A549 (cell line): ENCODE measurements at regions not wholly inside any gene's neighbourhood (a gene's known extent, or its start where the extent isn't known, plus 50 kb on each side); places are given as distances from the start of the nearest gene placed in this dataset.

Experiments used
- ATAC-seq, 2 experiments: fragments of 200-7000 bp in 1 of 2; fragments of >200 bp in 1 of 2; cut with Nextera tagmentation in 1 of 2; cut with Tn5 transposase in 1 of 2; 3 replicates each; pipeline versions ENCODE4 v1.8.0 to v1.9.1; 2018 to 2020; ENCODE audit warnings: mild to moderate bottlenecking in 1 of 2, moderate library complexity in 1 of 2
- CTCF ChIA-PET: fragments of 300-600 bp; sonication (Branson Sonifier 250); formaldehyde crosslinking; extraction: SDS; loops from one replicate; lab custom pipeline; 2021; ENCODE audit warnings: antibody characterized with exemption, inconsistent platforms; lab: Yijun Ruan, JAX
- POLR2A ChIA-PET: fragments of 350-600 bp; formaldehyde crosslinking; extraction: SDS; loops from one replicate; lab custom pipeline; 2021; ENCODE audit warnings: antibody characterized with exemption, inconsistent platforms; lab: Yijun Ruan, JAX
- DNase-seq, 2 experiments: peaks; one replicate each; pipeline versions ENCODE4 v3.0.0 to v3.0.0-alpha.2; 2011 to 2016; ENCODE audit warnings: low read depth in 1 of 2, low spot score in 1 of 2
- FAIRE-seq: peaks from 2 replicates; lab custom pipeline; 2011; peaks lifted over from hg19 to GRCh38; lab: Jason Lieb, UNC
- H3K27ac ChIP-seq, 2 experiments: fragments of >200 bp; sonication (Bioruptor Twin); formaldehyde crosslinking; 3 replicates each; pipeline ENCODE4 v1.5.1; 2016 to 2017
- H3K4me1 ChIP-seq: fragments of >200 bp; sonication (Bioruptor Twin); formaldehyde crosslinking; 3 replicates; pipeline ENCODE4 v1.6.1; 2016
- H3K4me2 ChIP-seq: fragments of >200 bp; sonication (Bioruptor Twin); formaldehyde crosslinking; 3 replicates; pipeline ENCODE4 v1.6.1; 2016
- H3K4me3 ChIP-seq: fragments of >200 bp; sonication (Bioruptor Twin); formaldehyde crosslinking; 3 replicates; pipeline ENCODE4 v1.5.1; 2016
- H3K9me3 ChIP-seq: fragments of >200 bp; sonication (Bioruptor Twin); formaldehyde crosslinking; 3 replicates; pipeline ENCODE4 v1.6.1; 2016
- ATOH8 ChIP-seq: fragments of 250-450 bp; sonication (Bioruptor Pico); IDR thresholded peaks from 2 replicates; pipeline ENCODE4 v1.5.0; 2020; ENCODE audit warnings: low read depth, mild to moderate bottlenecking, moderate library complexity
- BCL3 ChIP-seq: fragments of >200 bp; sonication (Bioruptor Twin); formaldehyde crosslinking; IDR thresholded peaks from 3 replicates; pipeline ENCODE4 v1.6.1; 2016
- CTCF ChIP-seq: fragments of >200 bp; sonication (Bioruptor Twin); formaldehyde crosslinking; IDR thresholded peaks from 3 replicates; pipeline ENCODE4 v1.5.1; 2016
- EHF ChIP-seq: fragments of 250-450 bp; sonication (Bioruptor Pico); IDR thresholded peaks from 2 replicates; pipeline ENCODE4 v1.5.0; 2020; ENCODE audit warnings: mild to moderate bottlenecking
- ELK1 ChIP-seq: fragments of 150-350 bp; IDR thresholded peaks from 2 replicates; pipeline ENCODE4 v1.6.1; 2014; ENCODE audit warnings: low read depth, mild to moderate bottlenecking, low read length
- EP300 ChIP-seq, 2 experiments: fragments of >200 bp; sonication (Bioruptor Twin); formaldehyde crosslinking; IDR thresholded peaks; 2 replicates in 1 of 2; 3 replicates in 1 of 2; pipeline ENCODE4 v1.6.1; 2016 to 2017
- ESRRA ChIP-seq: fragments of 150-350 bp; IDR thresholded peaks from 2 replicates; pipeline ENCODE4 v1.6.1; 2014; ENCODE audit warnings: mild to moderate bottlenecking, low read length, borderline replicate concordance
- FOSL2 ChIP-seq, 2 experiments: fragments of 450-650 bp in 1 of 2; fragments of >200 bp in 1 of 2; sonication (Bioruptor Twin) in 1 of 2; formaldehyde crosslinking; IDR thresholded peaks; 2 replicates each; pipeline versions ENCODE4 v1.5.0 to v1.6.1; 2016 to 2020; ENCODE audit warnings: mild to moderate bottlenecking in 1 of 2, moderate library complexity in 1 of 2
- HEYL ChIP-seq: fragments of 250-450 bp; sonication (Bioruptor Pico); IDR thresholded peaks from 2 replicates; pipeline ENCODE4 v1.8.0; 2021; ENCODE audit warnings: mild to moderate bottlenecking, moderate library complexity
- HOXA7 ChIP-seq: fragments of 250-450 bp; sonication (Bioruptor Pico); IDR thresholded peaks from 2 replicates; pipeline ENCODE4 v1.5.0; 2020; ENCODE audit warnings: mild to moderate bottlenecking, moderate library complexity
- HOXB5 ChIP-seq: fragments of 250-450 bp; sonication (Bioruptor Pico); IDR thresholded peaks from 2 replicates; pipeline ENCODE4 v1.5.0; 2020; ENCODE audit warnings: mild to moderate bottlenecking, moderate library complexity
- JUN ChIP-seq, 2 experiments: fragments of >200 bp; sonication (Bioruptor Twin); formaldehyde crosslinking; IDR thresholded peaks; 2 replicates in 1 of 2; 3 replicates in 1 of 2; pipeline ENCODE4 v1.6.1; 2016 to 2017
- JUNB ChIP-seq: fragments of >200 bp; sonication (Bioruptor Twin); formaldehyde crosslinking; IDR thresholded peaks from 2 replicates; pipeline ENCODE4 v1.6.1; 2016
- MAFK ChIP-seq: fragments of 450-650 bp; IDR thresholded peaks from 2 replicates; pipeline ENCODE4 v1.6.1; 2014; ENCODE audit not compliant: partially characterized antibody
- MAX ChIP-seq: IDR thresholded peaks from 2 replicates; pipeline ENCODE4 v1.6.1; 2012
- MAZ ChIP-seq: fragments of 150-350 bp; IDR thresholded peaks from 2 replicates; pipeline ENCODE4 v1.6.1; 2014; ENCODE audit warnings: antibody characterized with exemption, low read depth, low read length, borderline replicate concordance
- NFE2L2 ChIP-seq: fragments of 150-350 bp; conservative IDR thresholded peaks from 2 replicates; pipeline ENCODE4 v1.6.1; 2014; ENCODE audit warnings: low read length
- NR3C1 ChIP-seq: fragments of >200 bp; sonication (Bioruptor Twin); formaldehyde crosslinking; IDR thresholded peaks from 3 replicates; pipeline ENCODE4 v1.6.1; 2017
- PBX3 ChIP-seq: IDR thresholded peaks from 2 replicates; pipeline ENCODE4 v1.6.1; 2012
- RAD21 ChIP-seq, 2 experiments: fragments of >200 bp in 1 of 2; sonication (Bioruptor Twin) in 1 of 2; formaldehyde crosslinking in 1 of 2; IDR thresholded peaks in 1 of 2; conservative IDR thresholded peaks in 1 of 2; 2 replicates in 1 of 2; 3 replicates in 1 of 2; pipeline ENCODE4 v1.6.1; 2012 to 2018; ENCODE audit warnings: inconsistent platforms in 1 of 2
- RCOR1 ChIP-seq: fragments of 150-350 bp; IDR thresholded peaks from 2 replicates; pipeline ENCODE4 v1.6.1; 2014; ENCODE audit warnings: antibody characterized with exemption, low read length, low read depth
- TFCP2L1 ChIP-seq: fragments of 250-450 bp; sonication (Bioruptor Pico); IDR thresholded peaks from 2 replicates; pipeline ENCODE4 v1.5.0; 2021; ENCODE audit warnings: mild to moderate bottlenecking
- TP53 ChIP-seq: fragments of 250-450 bp; sonication (Bioruptor Pico); IDR thresholded peaks from 2 replicates; pipeline ENCODE4 v1.5.0; 2021; ENCODE audit warnings: mild to moderate bottlenecking, moderate library complexity
- ZC3H11A ChIP-seq: fragments of 450-650 bp; IDR thresholded peaks from 2 replicates; pipeline ENCODE4 v1.6.1; 2014; ENCODE audit warnings: antibody characterized with exemption, mild to moderate bottlenecking
- ZFP36 ChIP-seq: fragments of 450-650 bp; IDR thresholded peaks from 2 replicates; pipeline ENCODE4 v1.6.1; 2014; ENCODE audit warnings: borderline replicate concordance; ENCODE audit not compliant: partially characterized antibody
- WGBS: methylation state at CpG from one replicate; pipeline ENCODE4 v1.1.6; 2017; ENCODE audit errors: missing lambda C conversion rate; 5-methylcytosine and 5-hydroxymethylcytosine counted together

- no peak for TF ChIP-seq CTCF
- no peak for TF ChIP-seq EP300 (IDR thresholded peaks at IDR 0.05)
Measured at GRCh38 chr6:140567466-140567865, 1193.0 kb upstream of the CITED2 start (continued).

- CTCF ChIA-PET, result no interaction called here
Measured at GRCh38 chr6:140566781-140567277, 1192.4 kb upstream of the CITED2 start.

GRCh38 chr6:140563728-140564127 is 1189.3 kb upstream of the CITED2 start:
- 0 out of 3 replicates have a peak, but pooled peaks cover 7% of the 10 kb centered on the region for H3K4me1 ChIP-seq
- H3K9me3 ChIP-seq, result no peaks in the 10 kb centered on the region
- H3K27ac ChIP-seq, result no peak overlapping the region
- ChIA-PET POLR2A (no interaction called here), CTCF (no interaction called here)
- no peak overlapping the region for H3K4me2 ChIP-seq
- TF ChIP-seq PBX3 (no peak), HEYL (CRISPR knock-in tag) (no peak), ELK1 (no peak), MAFK (no peak), JUNB (no peak)
- H3K4me3 ChIP-seq, result no peak overlapping the region
- DNase-seq (no peak), ATAC-seq (no peak), FAIRE-seq (no peak)

More at GRCh38 chr6:140566781-140567277, 1192.4 kb upstream of the CITED2 start:
- Histone ChIP-seq H3K4me2 (no peak overlapping the region), H3K4me3 (no peak overlapping the region), H3K4me1 (0 out of 3 replicates have a peak, but pooled peaks cover 7% of the 10 kb centered on the region), H3K27ac (no peak overlapping the region), H3K9me3 (no peaks in the 10 kb centered on the region)
- FAIRE-seq (no peak), DNase-seq (no peak), ATAC-seq (no peak)
- WGBS, result 56% methylated on average over 1 of the region's 1 CpG
- POLR2A ChIA-PET, result no interaction called here
- TF ChIP-seq HOXB5 (CRISPR knock-in tag) (no peak), FOSL2 (IDR thresholded peaks at IDR 0.05) (no peak), FOSL2 (CRISPR knock-in tag; IDR thresholded peaks at IDR 0.05) (peak; percentile 21; the same call in 1 of the 2 replicates)

GRCh38 chr6:140561701-140562100 is 1187.3 kb upstream of the CITED2 start:
- H3K4me3 ChIP-seq, result no peak overlapping the region
- H3K27ac ChIP-seq, result no peak overlapping the region
- 88% methylated on average over 2 of the region's 2 CpGs for WGBS
- no peak for ATAC-seq
- no peak overlapping the region for H3K4me2 ChIP-seq
- POLR2A ChIA-PET, result no interaction called here
- no peak for DNase-seq
- no peaks in the 10 kb centered on the region for H3K9me3 ChIP-seq
- TF ChIP-seq BCL3 (no peak), FOSL2 (IDR thresholded peaks at IDR 0.05) (no peak), FOSL2 (CRISPR knock-in tag; IDR thresholded peaks at IDR 0.05) (no peak), HOXA7 (CRISPR knock-in tag) (no peak), EP300 (IDR thresholded peaks at IDR 0.05) (no peak), MAX (no peak), TFCP2L1 (CRISPR knock-in tag) (no peak), ATOH8 (no peak), RCOR1 (no peak), EHF (CRISPR knock-in tag) (no peak), RAD21 (conservative IDR thresholded peaks at IDR 0.05 in 1 of 2, IDR thresholded peaks at IDR 0.05 in 1 of 2) (no peak), ESRRA (no peak), JUNB (no peak), TP53 (CRISPR knock-in tag) (no peak), NFE2L2 (no peak), MAFK (no peak), ZC3H11A (no peak), JUN (IDR thresholded peaks at IDR 0.05) (no peak), MAZ (no peak), ZFP36 (no peak), NR3C1 (no peak)
- TF ChIP-seq, all 56 proteins: peak for 0
- CTCF ChIA-PET, result no interaction called here
- 0 out of 3 replicates have a peak, but pooled peaks cover 5% of the 10 kb centered on the region for H3K4me1 ChIP-seq
- FAIRE-seq, result no peak
